ENCODE measurements at regions not wholly inside any gene's neighbourhood (a gene's known extent, or its start where the extent isn't known, plus 50 kb on each side); places are given as distances from the start of the nearest gene placed in this dataset.

DNA sequence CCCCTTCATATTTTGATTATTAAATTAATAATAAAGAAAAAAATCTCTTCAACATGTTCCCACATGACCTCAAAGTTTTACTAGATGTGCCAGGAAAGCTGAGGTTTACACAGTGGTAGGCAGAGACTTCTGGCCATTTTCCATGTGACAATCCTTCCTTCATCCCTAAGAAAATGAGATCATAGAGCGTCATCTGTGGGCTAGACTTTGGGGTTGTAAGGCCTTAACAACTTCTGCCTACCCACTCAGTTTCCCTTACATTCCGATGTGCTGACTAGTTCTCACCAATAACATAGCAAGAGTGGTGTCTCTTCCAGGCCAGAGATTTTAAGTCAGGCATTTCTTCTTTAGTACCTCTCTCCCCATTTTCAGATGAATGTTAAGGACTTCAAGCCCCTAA is 171.1 kb upstream of the PHF14 start:
- no peak overlapping the region for H3K4me3 ChIP-seq (ENCODE audit: low read length in 3 of 3)
- no peaks in the 10 kb centered on the region for H3K9me3 ChIP-seq (ENCODE audit: control insufficient read depth in 3 of 3, low read length in 3 of 3)
- H3K27ac ChIP-seq (ENCODE audit: low read depth, low read length) = no peak overlapping the region
- no peaks in the 10 kb centered on the region for H3K36me3 ChIP-seq (ENCODE audit: control insufficient read depth in 3 of 3, insufficient read depth in 3 of 3, low read length in 3 of 3)
- H3K4me1 ChIP-seq (ENCODE audit: control insufficient read depth in 3 of 3, insufficient read depth in 3 of 3, low read length in 3 of 3) = no peaks in the 10 kb centered on the region
- no peak overlapping the region for H3K9ac ChIP-seq (ENCODE audit: low read depth in 1 of 3, low read length in 3 of 3)
- no peaks in the 10 kb centered on the region for H3K27me3 ChIP-seq (ENCODE audit: control insufficient read depth in 3 of 3, insufficient read depth in 3 of 3, low read length in 3 of 3)

DNA sequence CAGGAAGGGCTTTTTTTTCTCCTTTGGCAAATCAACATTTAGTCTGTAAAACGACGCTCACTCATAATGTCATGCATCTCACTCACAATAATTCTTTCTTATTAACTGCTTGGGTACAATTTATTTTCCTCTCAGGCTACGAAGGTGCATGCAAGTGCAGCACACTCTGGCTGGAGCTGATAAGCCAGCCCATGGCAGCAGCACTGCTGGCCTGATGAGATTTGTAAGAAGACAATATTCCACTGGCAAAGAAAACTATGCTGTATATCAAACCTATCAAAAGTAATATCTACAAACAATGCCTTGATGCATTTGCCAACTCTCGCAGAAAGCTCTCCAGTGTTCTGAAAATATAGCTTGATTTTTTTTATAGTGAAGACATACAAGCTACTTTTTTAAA is 170.0 kb upstream of the PHF14 start:
- H3K9me3 ChIP-seq (ENCODE audit: control insufficient read depth in 3 of 3, low read length in 3 of 3) = no peaks in the 10 kb centered on the region
- H3K27me3 ChIP-seq (ENCODE audit: control insufficient read depth in 3 of 3, insufficient read depth in 3 of 3, low read length in 3 of 3) = no peaks in the 10 kb centered on the region
- no peak overlapping the region for H3K27ac ChIP-seq (ENCODE audit: low read depth, low read length)
- H3K9ac ChIP-seq (ENCODE audit: low read depth in 1 of 3, low read length in 3 of 3) = no peak overlapping the region
- H3K4me3 ChIP-seq (ENCODE audit: low read length in 3 of 3) = no peak overlapping the region
- H3K36me3 ChIP-seq (ENCODE audit: control insufficient read depth in 3 of 3, insufficient read depth in 3 of 3, low read length in 3 of 3) = no peaks in the 10 kb centered on the region
- no peaks in the 10 kb centered on the region for H3K4me1 ChIP-seq (ENCODE audit: control insufficient read depth in 3 of 3, insufficient read depth in 3 of 3, low read length in 3 of 3)

DNA sequence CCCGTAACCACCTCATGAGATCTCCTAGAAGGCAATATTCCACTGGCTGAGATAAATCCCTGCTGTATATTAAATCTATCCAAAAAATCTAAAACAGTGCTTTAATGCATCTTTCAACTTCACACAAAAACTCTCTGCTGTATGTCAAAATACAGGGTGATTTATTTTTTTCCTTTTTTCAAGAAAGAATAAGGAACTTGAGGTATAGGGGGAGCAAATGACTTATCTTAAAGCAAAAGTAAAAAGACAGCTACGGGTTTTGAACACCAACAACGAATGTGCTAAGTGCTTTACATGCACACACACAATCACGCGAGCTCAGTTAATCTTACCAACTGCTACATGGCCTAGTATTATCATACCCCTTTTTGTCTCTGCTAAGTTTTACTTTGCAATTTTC is 168.9 kb upstream of the PHF14 start:
- H3K4me1 ChIP-seq (ENCODE audit: control insufficient read depth in 3 of 3, insufficient read depth in 3 of 3, low read length in 3 of 3) = no peaks in the 10 kb centered on the region
- no peak overlapping the region for H3K27ac ChIP-seq (ENCODE audit: low read depth, low read length)
- H3K4me3 ChIP-seq (ENCODE audit: low read length in 3 of 3) = no peak overlapping the region
- H3K9me3 ChIP-seq (ENCODE audit: control insufficient read depth in 3 of 3, low read length in 3 of 3) = no peaks in the 10 kb centered on the region
- no peaks in the 10 kb centered on the region for H3K27me3 ChIP-seq (ENCODE audit: control insufficient read depth in 3 of 3, insufficient read depth in 3 of 3, low read length in 3 of 3)
- no peaks in the 10 kb centered on the region for H3K36me3 ChIP-seq (ENCODE audit: control insufficient read depth in 3 of 3, insufficient read depth in 3 of 3, low read length in 3 of 3)
- no peak overlapping the region for H3K9ac ChIP-seq (ENCODE audit: low read depth in 1 of 3, low read length in 3 of 3)

DNA sequence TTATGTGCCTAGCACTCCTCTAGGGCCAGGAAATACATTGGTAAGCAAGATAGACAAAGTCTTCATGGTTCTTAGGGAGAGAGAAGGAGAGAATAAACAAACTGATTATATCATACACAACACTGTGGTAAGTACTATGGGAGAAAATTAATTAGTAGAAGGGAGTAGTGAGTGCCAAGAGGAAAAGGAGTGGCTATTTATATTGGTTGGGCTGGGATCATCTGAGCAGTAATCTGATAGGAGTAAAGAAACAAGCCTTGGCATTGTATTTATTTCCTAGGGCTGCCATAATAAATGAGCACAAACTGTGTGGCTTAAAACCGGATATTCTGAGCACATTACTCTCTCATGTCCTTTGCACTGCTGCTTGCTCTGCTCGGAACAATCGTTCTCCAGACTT is 158.1 kb upstream of the PHF14 start:
- H3K9ac ChIP-seq (ENCODE audit: low read depth in 1 of 3, low read length in 3 of 3) = no peak overlapping the region
- no peak overlapping the region for H3K27ac ChIP-seq (ENCODE audit: low read depth, low read length)
- H3K36me3 ChIP-seq (ENCODE audit: control insufficient read depth in 3 of 3, insufficient read depth in 3 of 3, low read length in 3 of 3) = no peaks in the 10 kb centered on the region
- no peaks in the 10 kb centered on the region for H3K4me1 ChIP-seq (ENCODE audit: control insufficient read depth in 3 of 3, insufficient read depth in 3 of 3, low read length in 3 of 3)
- H3K9me3 ChIP-seq (ENCODE audit: control insufficient read depth in 3 of 3, low read length in 3 of 3) = no peaks in the 10 kb centered on the region
- H3K27me3 ChIP-seq (ENCODE audit: control insufficient read depth in 3 of 3, insufficient read depth in 3 of 3, low read length in 3 of 3) = no peaks in the 10 kb centered on the region
- no peak overlapping the region for H3K4me3 ChIP-seq (ENCODE audit: low read length in 3 of 3)

DNA sequence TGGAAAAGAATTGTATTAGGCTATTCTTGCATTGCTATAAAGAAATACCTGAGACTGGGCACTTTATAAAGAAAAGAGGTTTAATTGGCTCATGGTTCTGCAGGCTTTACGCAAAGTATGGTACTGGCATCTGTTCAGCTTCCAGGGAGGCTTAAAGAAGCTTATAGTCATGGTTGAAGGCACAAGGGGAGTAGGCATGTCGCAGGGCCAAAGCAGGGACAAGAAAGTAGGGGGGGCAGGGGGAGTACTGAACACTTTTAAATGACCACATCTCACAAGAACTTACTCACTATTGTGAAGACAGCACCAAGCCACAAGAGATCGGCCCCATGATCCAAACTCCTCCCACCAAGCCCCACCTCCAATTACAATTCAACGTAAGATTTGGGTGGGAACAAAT is 152.5 kb upstream of the PHF14 start:
- no peaks in the 10 kb centered on the region for H3K36me3 ChIP-seq (ENCODE audit: control insufficient read depth in 3 of 3, insufficient read depth in 3 of 3, low read length in 3 of 3)
- no peak overlapping the region for H3K9ac ChIP-seq (ENCODE audit: low read depth in 1 of 3, low read length in 3 of 3)
- H3K9me3 ChIP-seq (ENCODE audit: control insufficient read depth in 3 of 3, low read length in 3 of 3) = no peaks in the 10 kb centered on the region
- H3K4me3 ChIP-seq (ENCODE audit: low read length in 3 of 3) = no peak overlapping the region
- H3K4me1 ChIP-seq (ENCODE audit: control insufficient read depth in 3 of 3, insufficient read depth in 3 of 3, low read length in 3 of 3) = no peaks in the 10 kb centered on the region
- H3K27me3 ChIP-seq (ENCODE audit: control insufficient read depth in 3 of 3, insufficient read depth in 3 of 3, low read length in 3 of 3) = no peaks in the 10 kb centered on the region
- H3K27ac ChIP-seq (ENCODE audit: low read depth, low read length) = no peak overlapping the region

DNA sequence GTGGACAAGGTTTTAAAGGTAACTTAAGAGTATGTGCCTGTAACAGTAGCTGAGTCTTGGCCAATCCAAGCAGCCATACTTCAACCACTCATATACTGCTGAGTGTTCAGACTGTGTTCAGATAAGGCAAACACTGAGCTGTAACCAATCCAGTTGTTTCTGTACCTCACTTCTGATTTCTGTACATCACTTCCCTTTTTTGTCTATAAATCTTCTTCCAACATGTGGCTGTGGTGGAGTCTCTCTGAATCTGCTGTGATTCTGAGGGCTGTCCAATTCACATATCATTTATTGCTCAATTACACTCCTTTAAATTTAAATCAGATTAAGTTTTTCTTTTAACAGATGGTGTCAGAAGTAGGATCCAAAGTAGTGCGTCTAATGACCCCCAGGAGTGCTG is 149.5 kb upstream of the PHF14 start:
- Histone ChIP-seq H3K4me3 (ENCODE audit: low read length in 3 of 3) (no peak overlapping the region), H3K27me3 (ENCODE audit: control insufficient read depth in 3 of 3, insufficient read depth in 3 of 3, low read length in 3 of 3) (no peaks in the 10 kb centered on the region), H3K9me3 (ENCODE audit: control insufficient read depth in 3 of 3, low read length in 3 of 3) (no peaks in the 10 kb centered on the region), H3K9ac (ENCODE audit: low read depth in 1 of 3, low read length in 3 of 3) (no peak overlapping the region), H3K27ac (ENCODE audit: low read depth, low read length) (no peak overlapping the region), H3K4me1 (ENCODE audit: control insufficient read depth in 3 of 3, insufficient read depth in 3 of 3, low read length in 3 of 3) (no peaks in the 10 kb centered on the region), H3K36me3 (ENCODE audit: control insufficient read depth in 3 of 3, insufficient read depth in 3 of 3, low read length in 3 of 3) (no peaks in the 10 kb centered on the region)

DNA sequence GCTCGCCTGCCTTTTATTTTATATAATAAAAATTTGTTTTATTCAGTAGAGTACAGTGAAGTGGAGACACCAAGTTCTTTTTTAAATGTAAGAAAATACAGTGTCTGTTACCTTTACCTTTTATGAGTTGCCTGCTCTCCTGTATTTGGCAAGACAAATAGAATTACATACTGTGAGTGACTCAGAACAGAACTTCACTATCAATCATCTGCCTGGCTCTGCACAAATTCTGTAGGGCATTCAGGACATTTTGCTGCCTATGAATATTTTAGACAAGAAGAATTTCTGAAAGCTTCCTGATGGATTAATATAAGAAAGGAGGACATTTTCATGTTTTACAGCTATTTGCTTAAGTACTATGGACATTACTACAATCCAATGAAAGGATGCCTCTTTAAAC is 135.4 kb upstream of the PHF14 start:
- H3K36me3 ChIP-seq (ENCODE audit: control insufficient read depth in 3 of 3, insufficient read depth in 3 of 3, low read length in 3 of 3) = no peaks in the 10 kb centered on the region
- H3K9me3 ChIP-seq (ENCODE audit: control insufficient read depth in 3 of 3, low read length in 3 of 3) = no peaks in the 10 kb centered on the region
- H3K9ac ChIP-seq (ENCODE audit: low read depth in 1 of 3, low read length in 3 of 3) = no peak overlapping the region
- no peak overlapping the region for H3K27ac ChIP-seq (ENCODE audit: low read depth, low read length)
- no peaks in the 10 kb centered on the region for H3K27me3 ChIP-seq (ENCODE audit: control insufficient read depth in 3 of 3, insufficient read depth in 3 of 3, low read length in 3 of 3)
- H3K4me1 ChIP-seq (ENCODE audit: control insufficient read depth in 3 of 3, insufficient read depth in 3 of 3, low read length in 3 of 3) = no peaks in the 10 kb centered on the region
- no peak overlapping the region for H3K4me3 ChIP-seq (ENCODE audit: low read length in 3 of 3)

DNA sequence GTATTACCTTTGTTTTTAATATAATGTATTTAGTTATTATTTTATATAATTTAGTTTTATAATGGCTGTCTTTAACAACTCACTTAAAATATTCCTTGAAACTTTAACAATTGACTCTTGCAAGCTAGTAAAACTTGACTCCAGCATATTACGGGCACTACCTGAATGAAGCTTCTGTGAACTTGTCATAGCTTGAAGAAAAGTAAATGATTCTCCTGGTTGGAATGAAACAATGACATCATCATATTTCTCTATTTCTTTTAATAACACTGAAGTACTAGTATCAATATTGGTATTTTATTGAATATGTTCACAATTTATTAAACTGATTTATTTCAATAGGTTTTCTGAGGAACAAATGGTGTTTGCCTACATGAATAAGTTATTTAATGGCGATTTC is 128.4 kb upstream of the PHF14 start:
- Histone ChIP-seq H3K4me3 (ENCODE audit: low read length in 3 of 3) (no peak overlapping the region), H3K4me1 (ENCODE audit: control insufficient read depth in 3 of 3, insufficient read depth in 3 of 3, low read length in 3 of 3) (no peaks in the 10 kb centered on the region), H3K27me3 (ENCODE audit: control insufficient read depth in 3 of 3, insufficient read depth in 3 of 3, low read length in 3 of 3) (no peaks in the 10 kb centered on the region), H3K9me3 (ENCODE audit: control insufficient read depth in 3 of 3, low read length in 3 of 3) (no peaks in the 10 kb centered on the region), H3K36me3 (ENCODE audit: control insufficient read depth in 3 of 3, insufficient read depth in 3 of 3, low read length in 3 of 3) (no peaks in the 10 kb centered on the region), H3K9ac (ENCODE audit: low read depth in 1 of 3, low read length in 3 of 3) (no peak overlapping the region), H3K27ac (ENCODE audit: low read depth, low read length) (no peak overlapping the region)

DNA sequence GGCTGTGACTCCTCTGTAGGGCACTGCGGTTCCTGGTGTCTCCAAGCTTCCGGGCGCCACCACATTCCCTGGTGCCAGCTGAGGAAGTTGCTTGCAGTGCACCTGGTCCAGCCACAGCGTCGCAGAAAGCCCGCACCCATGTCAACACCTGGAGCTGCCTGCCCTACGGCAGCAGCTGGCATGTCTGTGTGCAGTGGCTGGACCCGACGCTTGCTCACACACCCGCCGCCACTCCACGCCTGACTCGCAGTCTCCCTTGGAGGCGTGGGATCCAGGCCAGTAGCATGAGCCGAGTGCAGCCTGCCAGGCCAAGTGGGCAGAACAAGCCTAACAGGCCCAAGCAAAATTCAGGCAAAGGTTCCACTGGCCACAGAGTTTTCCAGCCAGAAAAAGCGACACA is 118.1 kb upstream of the PHF14 start:
- Histone ChIP-seq H3K4me3 (ENCODE audit: low read length in 3 of 3) (no peak overlapping the region), H3K9ac (ENCODE audit: low read depth in 1 of 3, low read length in 3 of 3) (no peak overlapping the region), H3K27me3 (ENCODE audit: control insufficient read depth in 3 of 3, insufficient read depth in 3 of 3, low read length in 3 of 3) (no peaks in the 10 kb centered on the region), H3K9me3 (ENCODE audit: control insufficient read depth in 3 of 3, low read length in 3 of 3) (no peaks in the 10 kb centered on the region), H3K36me3 (ENCODE audit: control insufficient read depth in 3 of 3, insufficient read depth in 3 of 3, low read length in 3 of 3) (no peaks in the 10 kb centered on the region), H3K4me1 (ENCODE audit: control insufficient read depth in 3 of 3, insufficient read depth in 3 of 3, low read length in 3 of 3) (no peaks in the 10 kb centered on the region), H3K27ac (ENCODE audit: low read depth, low read length) (no peak overlapping the region)

DNA sequence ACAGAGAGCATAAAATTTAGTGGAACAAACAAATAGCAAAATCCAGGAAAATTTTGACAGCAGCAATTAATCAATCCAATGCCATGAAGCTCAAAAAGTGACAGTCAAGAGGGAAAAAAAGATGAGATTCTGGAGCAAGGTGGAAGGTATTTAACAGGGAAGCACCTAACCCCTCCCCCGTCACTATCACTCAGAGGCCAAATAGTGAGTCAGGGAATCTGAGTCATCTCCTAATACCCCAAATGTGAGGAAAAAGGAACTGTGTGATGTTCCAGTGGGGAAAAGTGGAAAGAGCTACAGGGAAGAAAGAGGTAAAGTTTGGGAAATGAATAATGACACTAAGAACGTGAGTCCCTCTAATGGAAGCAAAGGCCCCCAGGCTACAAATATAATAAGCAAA is 113.2 kb upstream of the PHF14 start:
- no peaks in the 10 kb centered on the region for H3K36me3 ChIP-seq (ENCODE audit: control insufficient read depth in 3 of 3, insufficient read depth in 3 of 3, low read length in 3 of 3)
- H3K4me1 ChIP-seq (ENCODE audit: control insufficient read depth in 3 of 3, insufficient read depth in 3 of 3, low read length in 3 of 3) = no peaks in the 10 kb centered on the region
- H3K27ac ChIP-seq (ENCODE audit: low read depth, low read length) = no peak overlapping the region
- H3K27me3 ChIP-seq (ENCODE audit: control insufficient read depth in 3 of 3, insufficient read depth in 3 of 3, low read length in 3 of 3) = no peaks in the 10 kb centered on the region
- no peak overlapping the region for H3K4me3 ChIP-seq (ENCODE audit: low read length in 3 of 3)
- no peak overlapping the region for H3K9ac ChIP-seq (ENCODE audit: low read depth in 1 of 3, low read length in 3 of 3)
- H3K9me3 ChIP-seq (ENCODE audit: control insufficient read depth in 3 of 3, low read length in 3 of 3) = no peaks in the 10 kb centered on the region

DNA sequence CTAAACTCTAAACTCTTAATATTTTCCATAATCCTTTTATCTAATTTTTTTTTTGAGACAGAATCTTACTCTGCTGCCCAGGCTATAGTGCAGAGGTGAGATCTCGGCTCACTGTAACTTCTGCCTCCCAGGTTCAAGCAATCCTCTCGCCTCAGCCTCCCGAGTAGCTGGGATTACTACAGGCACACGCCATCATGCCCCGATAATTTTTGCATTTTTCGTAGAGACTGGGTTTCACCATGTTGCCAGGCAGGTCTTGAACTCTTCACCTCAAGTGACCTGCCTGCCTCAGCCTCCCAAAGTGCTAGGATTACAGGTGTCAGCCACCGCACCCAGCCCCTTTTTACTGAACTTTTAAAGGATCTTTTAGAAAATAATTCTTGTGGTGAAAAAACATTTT is 110.2 kb upstream of the PHF14 start:
- no peaks in the 10 kb centered on the region for H3K4me1 ChIP-seq (ENCODE audit: control insufficient read depth in 3 of 3, insufficient read depth in 3 of 3, low read length in 3 of 3)
- no peak overlapping the region for H3K4me3 ChIP-seq (ENCODE audit: low read length in 3 of 3)

More for the DNA sequence above, 110.2 kb upstream of the PHF14 start:
- no peaks in the 10 kb centered on the region for H3K27me3 ChIP-seq (ENCODE audit: control insufficient read depth in 3 of 3, insufficient read depth in 3 of 3, low read length in 3 of 3)
- H3K9me3 ChIP-seq (ENCODE audit: control insufficient read depth in 3 of 3, low read length in 3 of 3) = no peaks in the 10 kb centered on the region
- H3K27ac ChIP-seq (ENCODE audit: low read depth, low read length) = no peak overlapping the region
- H3K36me3 ChIP-seq (ENCODE audit: control insufficient read depth in 3 of 3, insufficient read depth in 3 of 3, low read length in 3 of 3) = no peaks in the 10 kb centered on the region
- no peak overlapping the region for H3K9ac ChIP-seq (ENCODE audit: low read depth in 1 of 3, low read length in 3 of 3)

Measured in skeletal muscle tissue (tissue), 3 donors.